ENCODE measurements at regions not wholly inside any gene's neighbourhood (a gene's known extent, or its start where the extent isn't known, plus 50 kb on each side); places are given as distances from the start of the nearest gene placed in this dataset.
"Not testable (repeated sequence)": the region's sequence is repeated elsewhere in the genome, so short reads cannot be mapped to it uniquely, and the experiment has no call there.

GRCh38 chr10:108034829-108035228 lies 870.3 kb upstream of the SORCS1 start:
- no peak for DNase-seq

GRCh38 chr10:108033518-108033917 lies 869.0 kb upstream of the SORCS1 start:
- DNase-seq = not testable (repeated sequence)

GRCh38 chr10:108031505-108031904 lies 867.0 kb upstream of the SORCS1 start:
- no peak for DNase-seq

GRCh38 chr10:108014902-108015177 lies 850.3 kb upstream of the SORCS1 start:
- DNase-seq = no peak

- DNase-seq = no peak
These were observed 849.8 kb upstream of the SORCS1 start for GRCh38 chr10:108014145-108014901.

- DNase-seq = no peak
These were observed 841.1 kb upstream of the SORCS1 start for GRCh38 chr10:108005627-108006026.

GRCh38 chr10:108003576-108003975 lies 839.1 kb upstream of the SORCS1 start:
- DNase-seq = no peak

- DNase-seq = no peak
These were observed 838.6 kb upstream of the SORCS1 start for GRCh38 chr10:108003061-108003460.

GRCh38 chr10:108000365-108000764 lies 835.9 kb upstream of the SORCS1 start:
- no peak for DNase-seq

- DNase-seq = no peak
These were observed 830.2 kb upstream of the SORCS1 start for GRCh38 chr10:107994621-107995270.

GRCh38 chr10:107986571-107986970 lies 822.1 kb upstream of the SORCS1 start:
- DNase-seq = no peak

- no peak for DNase-seq
These were observed 820.1 kb upstream of the SORCS1 start for GRCh38 chr10:107984581-107984980.

GRCh38 chr10:107984149-107984548 lies 819.6 kb upstream of the SORCS1 start:
- DNase-seq = no peak

- DNase-seq = no peak
These were observed 813.9 kb upstream of the SORCS1 start for GRCh38 chr10:107978455-107978854.

GRCh38 chr10:107971973-107972372 lies 807.5 kb upstream of the SORCS1 start:
- no peak for DNase-seq

GRCh38 chr10:107971411-107971810 lies 806.9 kb upstream of the SORCS1 start:
- no peak for DNase-seq

GRCh38 chr10:107970512-107970911 lies 806.0 kb upstream of the SORCS1 start:
- no peak for DNase-seq

- no peak for DNase-seq
These were observed 805.4 kb upstream of the SORCS1 start for GRCh38 chr10:107969936-107970335.

GRCh38 chr10:107966826-107967225 lies 802.3 kb upstream of the SORCS1 start:
- DNase-seq = no peak

GRCh38 chr10:107952649-107953556 lies 788.4 kb upstream of the SORCS1 start:
- no peak for DNase-seq

GRCh38 chr10:107950411-107951062 lies 786.0 kb upstream of the SORCS1 start:
- not testable (repeated sequence) for DNase-seq

GRCh38 chr10:107942826-107943225 lies 778.3 kb upstream of the SORCS1 start:
- DNase-seq = no peak

GRCh38 chr10:107933076-107933475 lies 768.6 kb upstream of the SORCS1 start:
- no peak for DNase-seq
